Mesenchymal stem cell (in vitro differentiated cells and primary cell): ENCODE measurements at regions not wholly inside any gene's neighbourhood (a gene's known extent, or its start where the extent isn't known, plus 50 kb on each side); places are given as distances from the start of the nearest gene placed in this dataset.

ENCODE experiments used
- DNase-seq: peaks from one replicate; pipeline ENCODE4 v3.0.0-alpha.2; 2013
- H2AFZ ChIP-seq: one replicate; pipeline ENCODE4 v1.6.1; 2013; ENCODE audit warnings: low read depth, mild to moderate bottlenecking, control low read depth, inconsistent platforms, low read length, moderate library complexity
- H2AK5ac ChIP-seq: 2 replicates; pipeline ENCODE4 v1.6.1; 2013; ENCODE audit warnings: low read length, moderate library complexity, mild to moderate bottlenecking, inconsistent platforms; ENCODE audit not compliant: severe bottlenecking
- H2BK120ac ChIP-seq: one replicate; pipeline ENCODE4 v1.6.1; 2013; ENCODE audit warnings: low read depth, mild to moderate bottlenecking, inconsistent platforms, low read length, moderate library complexity
- H2BK12ac ChIP-seq, 2 experiments: one replicate each; pipeline ENCODE4 v1.6.1; 2013; ENCODE audit warnings: inconsistent platforms in 2 of 2, low read length in 2 of 2, mild to moderate bottlenecking in 2 of 2, moderate library complexity in 2 of 2, control low read depth in 1 of 2
- H2BK15ac ChIP-seq: one replicate; pipeline ENCODE4 v1.6.1; 2013; ENCODE audit warnings: mild to moderate bottlenecking, low read depth, inconsistent platforms; ENCODE audit not compliant: poor library complexity, severe bottlenecking
- H2BK5ac ChIP-seq: 2 replicates; pipeline ENCODE4 v1.6.1; 2013; ENCODE audit warnings: low read depth, mild to moderate bottlenecking, low read length, control low read depth, inconsistent platforms; ENCODE audit not compliant: poor library complexity, severe bottlenecking
- H3K14ac ChIP-seq, 2 experiments: one replicate each; pipeline ENCODE4 v1.6.1; 2013; ENCODE audit warnings: inconsistent platforms in 2 of 2, low read length in 2 of 2, control low read depth in 1 of 2, mild to moderate bottlenecking in 1 of 2, moderate library complexity in 1 of 2
- H3K18ac ChIP-seq, 2 experiments: one replicate each; pipeline ENCODE4 v1.6.1; 2013; ENCODE audit warnings: inconsistent platforms in 2 of 2, low read length in 2 of 2, control low read depth in 1 of 2, low read depth in 1 of 2, mild to moderate bottlenecking in 1 of 2
- H3K23ac ChIP-seq, 2 experiments: one replicate each; pipeline ENCODE4 v1.6.1; 2013; ENCODE audit warnings: inconsistent platforms in 2 of 2, low read length in 2 of 2, mild to moderate bottlenecking in 2 of 2, moderate library complexity in 2 of 2, control low read depth in 1 of 2
- H3K27ac ChIP-seq: 2 replicates; pipeline ENCODE4 v1.5.1; 2013; ENCODE audit warnings: mild to moderate bottlenecking, moderate library complexity, low read length, control low read depth, inconsistent platforms; ENCODE audit not compliant: poor library complexity, severe bottlenecking
- H3K27me3 ChIP-seq, 2 experiments: 2 replicates each; pipeline versions ENCODE4 v1.6.1 to v1.7.0; 2013; ENCODE audit warnings: low read length in 2 of 2, mild to moderate bottlenecking in 2 of 2, moderate library complexity in 2 of 2, control low read depth in 1 of 2, inconsistent platforms in 1 of 2; ENCODE audit not compliant: control insufficient read depth in 1 of 2, insufficient read depth in 1 of 2
- H3K36me3 ChIP-seq, 2 experiments: 2 replicates each; pipeline versions ENCODE4 v1.6.1 to v1.7.0; 2013; ENCODE audit warnings: low read length in 2 of 2, control low read depth in 1 of 2, inconsistent platforms in 1 of 2, low read depth in 1 of 2, mild to moderate bottlenecking in 1 of 2; ENCODE audit not compliant: insufficient read depth in 2 of 2, control insufficient read depth in 1 of 2
- H3K4ac ChIP-seq, 2 experiments: one replicate each; pipeline ENCODE4 v1.6.1; 2013; ENCODE audit warnings: inconsistent platforms in 2 of 2, low read length in 2 of 2, mild to moderate bottlenecking in 2 of 2, moderate library complexity in 2 of 2, control low read depth in 1 of 2, low read depth in 1 of 2
- H3K4me1 ChIP-seq: 2 replicates; pipeline ENCODE4 v1.6.1; 2013; ENCODE audit warnings: low read depth, low read length, control low read depth; ENCODE audit not compliant: control insufficient read depth, insufficient read depth
- H3K4me2 ChIP-seq: 2 replicates; pipeline ENCODE4 v1.6.1; 2013; ENCODE audit warnings: low read length, mild to moderate bottlenecking, inconsistent platforms; ENCODE audit not compliant: poor library complexity, severe bottlenecking
- H3K4me3 ChIP-seq, 2 experiments: 2 replicates each; pipeline versions ENCODE4 v1.5.1 to v1.7.0; 2013; ENCODE audit warnings: low read length in 2 of 2, mild to moderate bottlenecking in 2 of 2, control low read depth in 1 of 2, low read depth in 1 of 2; ENCODE audit not compliant: insufficient read depth in 1 of 2
- H3K79me1 ChIP-seq: replicated peaks from 2 replicates; pipeline ENCODE4 v1.6.1; 2013; ENCODE audit warnings: mild to moderate bottlenecking, control low read depth, low read length, inconsistent platforms; ENCODE audit not compliant: poor library complexity, severe bottlenecking
- H3K9ac ChIP-seq: 2 replicates; pipeline ENCODE4 v1.7.0; 2013; ENCODE audit warnings: mild to moderate bottlenecking, low read length, moderate library complexity
- H3K9me3 ChIP-seq: 2 replicates; pipeline ENCODE4 v1.7.0; 2013; ENCODE audit warnings: mild to moderate bottlenecking, low read length; ENCODE audit not compliant: control insufficient read depth
- H4K8ac ChIP-seq: one replicate; pipeline ENCODE4 v1.6.1; 2013; ENCODE audit warnings: inconsistent platforms, mild to moderate bottlenecking, low read length, moderate library complexity
- H4K91ac ChIP-seq: one replicate; pipeline ENCODE4 v1.6.1; 2013; ENCODE audit warnings: mild to moderate bottlenecking, low read length, inconsistent platforms
- WGBS: methylation state at CpG from one replicate; pipeline ENCODE4 v1.1.7; 2013; ENCODE audit warnings: mixed read lengths; 5-methylcytosine and 5-hydroxymethylcytosine counted together

DNA sequence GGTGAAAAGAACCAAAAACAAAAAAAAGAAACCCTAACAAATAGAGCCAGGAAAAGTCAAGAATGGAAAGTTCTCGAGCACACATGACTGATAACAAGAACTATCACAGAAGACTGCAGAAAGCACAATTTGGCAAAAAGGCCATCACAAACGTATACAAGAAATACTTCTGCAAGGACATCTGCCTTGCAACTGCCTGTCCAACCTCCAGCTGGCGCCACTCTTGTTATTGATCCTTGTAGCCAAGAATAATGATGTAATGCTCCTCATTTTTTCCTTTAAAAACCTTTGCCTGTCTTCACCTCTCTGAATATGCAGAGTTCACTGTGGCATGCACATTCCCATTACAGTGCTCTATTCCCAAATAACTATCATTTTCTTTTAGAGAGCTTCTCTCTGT is 87.9 kb upstream of the BMP5 start:
- Histone ChIP-seq H3K14ac (no peak overlapping the region), H2AFZ (no peak overlapping the region), H3K27ac (no peak overlapping the region), H3K4ac (no peak overlapping the region), H3K18ac (no peak overlapping the region), H3K4me1 (no peaks in the 10 kb centered on the region), H2BK5ac (no peak overlapping the region), H4K8ac (no peak overlapping the region), H3K4me2 (no peak overlapping the region), H3K23ac (no peak overlapping the region), H3K9ac (no peak overlapping the region), H4K91ac (no peak overlapping the region), H3K27me3 (no peaks in the 10 kb centered on the region), H3K36me3 (no peaks in the 10 kb centered on the region), H3K4me3 (no peak overlapping the region), H3K9me3 (no peaks in the 10 kb centered on the region), H2BK12ac (no peak overlapping the region), H2BK120ac (no peak overlapping the region), H3K79me1 (no peaks in the 10 kb centered on the region), H2BK15ac (no peak overlapping the region), H2AK5ac (no peak overlapping the region)
- WGBS: 73% methylated on average over 3 of the region's 3 CpGs
- peak; percentile 8 for DNase-seq

DNA sequence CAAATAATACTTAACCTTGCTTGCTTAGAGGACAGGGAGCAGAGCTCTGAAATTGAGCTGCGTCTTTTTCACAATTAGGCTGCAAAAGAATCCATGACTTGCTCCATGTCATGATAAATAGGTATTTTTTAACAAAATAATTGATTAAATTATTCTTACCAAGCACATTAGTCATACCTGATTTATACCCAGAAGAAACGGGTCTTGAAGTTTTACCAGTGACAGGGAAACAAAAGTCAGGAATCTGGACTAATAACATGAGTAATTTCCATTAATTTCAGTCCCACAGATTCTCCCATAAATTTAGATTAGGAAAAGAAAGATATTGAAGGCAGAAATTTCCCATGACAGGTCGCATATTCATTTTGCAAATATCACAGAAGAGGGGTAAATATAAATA is 85.0 kb upstream of the BMP5 start:
- Histone ChIP-seq H3K9me3 (no peaks in the 10 kb centered on the region), H2BK15ac (no peak overlapping the region), H3K14ac (no peak overlapping the region), H3K4me1 (no peaks in the 10 kb centered on the region), H2AK5ac (no peak overlapping the region), H3K4me3 (no peak overlapping the region), H3K9ac (no peak overlapping the region), H2AFZ (no peak overlapping the region), H4K8ac (no peak overlapping the region), H2BK5ac (no peak overlapping the region), H3K36me3 (no peaks in the 10 kb centered on the region), H2BK120ac (no peak overlapping the region), H3K4me2 (no peak overlapping the region), H2BK12ac (no peak overlapping the region), H3K27me3 (no peaks in the 10 kb centered on the region), H3K18ac (no peak overlapping the region), H4K91ac (no peak overlapping the region), H3K79me1 (no peaks in the 10 kb centered on the region), H3K4ac (no peak overlapping the region), H3K23ac (no peak overlapping the region), H3K27ac (no peak overlapping the region)
- no peak for DNase-seq
- WGBS: 50% methylated on average over 1 of the region's 3 CpGs

DNA sequence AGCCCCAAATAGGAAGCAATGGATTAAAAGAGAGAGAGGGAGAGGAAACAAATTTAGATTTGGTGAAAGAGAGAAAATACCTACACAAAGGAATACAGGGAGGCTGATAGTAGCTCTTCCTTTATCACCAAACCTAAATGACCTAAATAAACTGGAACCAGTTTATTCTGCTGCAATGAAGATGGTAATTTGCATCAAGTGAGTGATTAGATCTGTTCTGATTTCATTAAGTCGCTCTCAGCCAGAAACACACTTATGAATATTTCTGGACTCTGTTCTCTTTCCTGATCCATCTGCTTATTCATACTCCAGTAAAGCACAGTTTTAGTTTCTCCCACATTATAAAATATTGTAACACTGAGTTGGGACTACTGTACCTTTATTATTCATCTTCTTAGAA is 83.4 kb upstream of the BMP5 start:
- Histone ChIP-seq H2AFZ (no peak overlapping the region), H2AK5ac (no peak overlapping the region), H3K14ac (no peak overlapping the region), H3K23ac (no peak overlapping the region), H2BK120ac (no peak overlapping the region), H2BK15ac (no peak overlapping the region), H2BK12ac (no peak overlapping the region), H4K91ac (no peak overlapping the region), H3K79me1 (no peaks in the 10 kb centered on the region), H3K9me3 (no peaks in the 10 kb centered on the region), H3K27me3 (no peaks in the 10 kb centered on the region), H3K36me3 (no peaks in the 10 kb centered on the region), H3K27ac (no peak overlapping the region), H4K8ac (no peak overlapping the region), H3K4me1 (no peaks in the 10 kb centered on the region), H3K4me3 (no peak overlapping the region), H3K4ac (no peak overlapping the region), H3K4me2 (no peak overlapping the region), H3K18ac (no peak overlapping the region), H2BK5ac (no peak overlapping the region), H3K9ac (peak overlapping the region; percentile 53)
- DNase-seq: no peak
- WGBS: 88% methylated on average over 1 of the region's 1 CpG

DNA sequence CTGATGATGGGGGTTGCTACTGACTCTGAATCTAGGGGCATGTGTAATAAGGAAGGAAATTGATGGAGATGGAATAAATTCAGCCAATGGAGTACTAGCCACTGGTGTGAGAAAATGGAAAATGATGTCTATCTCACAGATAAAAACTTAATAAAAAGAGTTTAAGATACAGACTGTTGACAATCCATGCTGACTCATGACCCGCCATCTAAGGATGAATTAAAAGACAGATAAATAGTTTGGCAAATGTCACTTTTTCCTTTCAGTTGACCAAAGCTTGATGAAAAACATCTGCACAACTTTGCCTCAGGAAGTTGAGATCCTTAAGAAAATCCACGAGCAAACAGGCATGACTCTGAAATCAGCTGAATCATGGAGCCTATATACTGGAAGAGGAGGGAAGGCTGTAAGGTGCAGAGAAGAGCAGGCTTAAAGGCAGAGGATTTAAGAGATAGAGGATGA is 82.6 kb upstream of the BMP5 start:
- Histone ChIP-seq H2BK15ac (no peak overlapping the region), H3K23ac (no peak overlapping the region), H3K27ac (no peak overlapping the region), H3K4ac (no peak overlapping the region), H4K91ac (no peak overlapping the region), H3K14ac (no peak overlapping the region), H3K18ac (no peak overlapping the region), H3K27me3 (no peaks in the 10 kb centered on the region), H2BK12ac (no peak overlapping the region), H3K4me3 (peak overlapping the region in 1 of 2 experiments; percentile 52), H3K79me1 (no peaks in the 10 kb centered on the region), H3K4me1 (no peaks in the 10 kb centered on the region), H3K9ac (peak overlapping the region; percentile 53), H2AFZ (no peak overlapping the region), H2BK5ac (no peak overlapping the region), H2AK5ac (no peak overlapping the region), H3K36me3 (no peaks in the 10 kb centered on the region), H4K8ac (no peak overlapping the region), H2BK120ac (no peak overlapping the region), H3K4me2 (no peak overlapping the region), H3K9me3 (no peaks in the 10 kb centered on the region)
- peak; percentile 54 for DNase-seq
- WGBS: 44% methylated on average over 2 of the region's 2 CpGs
